HG02938 (cell line): ENCODE measurements at regions not wholly inside any gene's neighbourhood (a gene's known extent, or its start where the extent isn't known, plus 50 kb on each side); places are given as distances from the start of the nearest gene placed in this dataset.
A peak's percentile ranks its signal among the peaks of the same experiment; 100 is the strongest.
"Not testable (repeated sequence)": the region's sequence is repeated elsewhere in the genome, so short reads cannot be mapped to it uniquely, and the experiment has no call there.

Source experiments
- ATAC-seq: cut with Tn5 transposase; IDR thresholded peaks from one replicate; pipeline ENCODE4 v1.9.1; 2021; ENCODE audit warnings: mild to moderate bottlenecking, moderate library complexity; ENCODE audit not compliant: unreplicated experiment

DNA sequence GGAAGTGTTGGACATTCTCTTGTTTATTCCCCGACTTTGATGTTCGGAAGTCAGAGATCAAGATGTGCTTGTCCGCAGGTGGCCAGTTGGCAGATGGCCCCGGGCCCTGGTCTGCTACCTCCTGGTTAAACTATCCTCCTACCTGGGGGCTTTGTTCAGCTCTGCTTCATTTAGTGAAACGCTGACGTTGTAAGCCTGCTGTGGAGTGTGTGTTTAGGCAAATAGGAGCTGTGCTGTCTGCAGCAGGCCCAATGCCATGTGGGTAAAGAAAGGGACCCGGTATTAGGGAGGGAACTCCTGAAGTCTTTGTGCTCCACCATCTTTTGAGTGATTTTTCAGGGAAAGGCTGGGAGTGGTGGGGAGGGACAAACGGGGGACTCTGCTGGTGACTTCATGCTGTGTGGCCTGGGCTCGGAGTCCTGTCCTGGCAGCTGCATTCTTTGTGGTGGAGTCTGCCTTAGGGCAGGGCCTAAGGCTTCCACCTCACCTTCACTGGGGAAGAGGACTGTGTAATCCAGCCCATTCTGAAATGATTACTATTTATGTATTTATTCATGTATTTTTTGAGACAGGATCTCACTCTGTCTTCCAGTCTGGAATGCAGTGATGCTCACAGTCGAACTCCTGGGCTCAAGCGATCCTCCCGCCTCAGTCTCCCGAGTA, 171.1 kb upstream of the KLF6 start:
- no peak for ATAC-seq

DNA sequence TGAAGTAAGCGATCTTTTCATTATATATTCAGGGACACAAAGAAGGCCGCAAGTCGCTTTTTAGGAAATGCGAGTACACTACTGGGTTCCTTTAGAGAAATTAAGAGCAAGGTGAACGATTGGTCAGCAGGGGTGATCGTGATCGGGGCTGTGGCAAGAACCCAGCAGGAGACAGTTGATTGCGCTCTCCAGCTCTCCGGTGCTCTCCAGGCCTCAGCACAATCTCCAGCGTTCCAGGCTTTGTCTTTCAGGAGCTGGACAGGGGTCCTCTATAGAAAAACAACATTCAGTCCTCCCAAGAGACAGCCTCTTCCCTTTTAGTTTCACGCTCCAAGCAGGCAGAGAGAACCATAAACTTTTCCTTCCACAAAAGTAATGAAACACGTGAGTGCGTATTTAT, 170.5 kb upstream of the KLF6 start:
- no peak for ATAC-seq

- ATAC-seq: no peak
Measured at GRCh38 chr10:3954615-3955014, 169.6 kb upstream of the KLF6 start.

- ATAC-seq: not testable (repeated sequence)
Measured at GRCh38 chr10:3954007-3954406, 169.0 kb upstream of the KLF6 start.

DNA sequence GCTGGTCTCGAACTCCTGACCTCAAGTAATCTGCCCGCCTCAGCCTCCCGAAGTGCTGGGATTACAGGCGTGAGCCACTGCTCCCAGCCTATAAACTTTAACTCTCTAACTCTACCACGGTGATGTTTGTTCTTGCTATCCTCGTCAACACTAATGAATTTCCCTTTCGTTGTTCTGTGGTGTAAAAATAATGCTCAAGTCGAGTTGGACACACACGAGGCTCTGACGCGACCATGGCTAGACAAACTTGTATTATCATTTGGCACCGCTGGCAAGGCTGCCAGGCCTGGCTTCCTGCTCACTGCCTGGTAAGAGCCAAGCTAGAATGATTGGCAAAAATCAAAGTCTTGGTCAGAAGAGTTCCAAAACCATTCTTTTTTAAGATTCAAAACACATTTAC, 167.0 kb upstream of the KLF6 start:
- ATAC-seq: no peak

DNA sequence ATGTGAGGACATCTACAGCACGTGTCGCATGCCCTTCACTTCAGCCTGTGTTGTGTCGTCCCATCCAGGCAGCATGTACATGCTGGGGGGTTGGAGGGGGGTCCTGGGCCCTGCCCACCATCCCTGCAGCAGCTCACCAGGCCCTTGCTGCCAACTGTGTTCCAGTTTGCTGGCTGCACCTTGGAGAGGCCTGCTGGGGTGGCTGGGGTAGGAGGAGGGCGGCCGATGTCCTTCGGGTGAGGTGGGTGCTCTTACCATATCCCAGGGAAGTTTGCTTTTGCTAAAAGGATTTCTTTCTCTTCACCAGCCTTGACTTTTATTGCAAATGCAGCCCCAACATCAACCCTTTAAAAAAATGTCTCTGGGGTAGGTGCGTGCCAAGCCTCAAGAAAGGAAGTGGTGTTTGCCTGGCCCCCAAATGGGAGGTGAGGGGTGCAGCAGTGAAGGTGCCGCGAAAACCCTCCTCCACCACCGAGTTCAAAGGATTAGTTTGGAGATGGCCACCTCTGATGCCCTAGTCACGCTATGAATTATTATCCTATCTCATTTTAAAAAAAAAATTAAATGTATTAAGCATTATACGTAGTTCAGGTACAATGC, 165.8 kb upstream of the KLF6 start:
- ATAC-seq: no peak

GRCh38 chr10:3949711-3950110, 164.7 kb upstream of the KLF6 start:
- ATAC-seq: no peak

DNA sequence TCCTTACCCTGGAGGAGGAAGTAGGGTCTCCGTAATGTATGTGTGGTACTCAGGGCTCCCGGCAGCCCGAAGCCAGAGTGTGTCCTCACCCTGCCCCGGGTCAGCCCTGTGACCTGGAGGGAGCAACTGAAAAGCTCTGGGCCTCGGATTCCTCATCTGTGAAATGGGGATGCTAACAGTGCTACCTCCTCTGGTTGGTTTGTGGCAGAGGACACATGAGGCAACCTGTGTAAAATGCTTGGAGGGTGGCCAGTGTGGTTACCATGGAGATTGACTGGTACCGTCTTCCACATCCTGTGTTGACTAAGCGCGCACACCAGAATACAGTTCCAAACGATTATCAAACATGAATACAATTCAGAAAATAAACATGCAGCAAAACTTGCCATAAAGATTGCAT, 163.8 kb upstream of the KLF6 start:
- no peak for ATAC-seq

- no peak for ATAC-seq
Measured at GRCh38 chr10:3946234-3947229, 161.5 kb upstream of the KLF6 start.

- ATAC-seq: no peak
Measured at GRCh38 chr10:3945026-3945425, 160.0 kb upstream of the KLF6 start.

DNA sequence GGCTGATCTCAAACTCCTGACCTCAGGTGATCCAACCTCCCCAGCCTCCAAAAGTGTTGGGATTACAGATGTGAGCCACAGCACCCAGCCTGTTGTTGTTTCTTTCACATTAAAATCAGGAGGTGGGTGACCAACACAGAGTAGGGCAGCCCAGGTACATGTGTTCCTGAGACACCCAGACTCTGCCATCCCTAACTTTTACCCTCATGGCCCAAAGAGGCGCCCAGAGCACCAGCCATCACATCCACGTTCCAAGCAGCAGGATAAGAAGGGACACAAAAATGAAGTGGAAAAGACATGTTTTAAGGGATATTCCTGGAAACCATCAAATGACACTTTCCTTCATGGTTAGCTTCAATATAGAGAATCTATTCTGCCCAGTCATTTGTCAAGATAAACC, 159.6 kb upstream of the KLF6 start:
- ATAC-seq: no peak

- no peak for ATAC-seq
Measured at GRCh38 chr10:3943695-3944257, 158.8 kb upstream of the KLF6 start.

DNA sequence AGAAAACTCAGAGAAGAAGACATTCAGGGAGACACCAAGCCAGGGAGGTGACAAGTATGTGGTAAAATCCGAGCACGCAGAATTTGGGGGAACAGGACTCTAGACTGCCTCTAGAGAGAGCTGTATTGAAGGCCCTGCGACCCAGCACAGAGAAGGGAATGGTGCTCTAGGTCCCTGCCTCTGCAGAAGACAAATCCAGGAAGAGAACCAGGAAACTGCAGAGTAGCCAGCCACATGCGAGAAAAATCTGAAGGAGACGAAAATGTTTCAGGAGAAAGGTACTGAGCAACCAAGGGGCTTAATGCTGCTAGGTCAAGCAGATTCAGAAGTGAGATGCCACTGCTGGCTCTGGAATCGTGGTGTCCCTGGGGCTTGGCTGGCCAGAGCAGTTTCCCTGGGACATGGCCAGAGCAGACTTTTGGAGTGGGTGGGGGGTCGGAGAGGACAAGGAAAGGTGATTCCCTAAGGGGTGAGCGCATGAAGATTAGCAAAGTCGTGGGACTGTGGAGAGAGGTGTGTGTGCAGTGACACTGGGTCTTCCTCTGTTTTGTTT, 158.0 kb upstream of the KLF6 start:
- no peak for ATAC-seq

DNA sequence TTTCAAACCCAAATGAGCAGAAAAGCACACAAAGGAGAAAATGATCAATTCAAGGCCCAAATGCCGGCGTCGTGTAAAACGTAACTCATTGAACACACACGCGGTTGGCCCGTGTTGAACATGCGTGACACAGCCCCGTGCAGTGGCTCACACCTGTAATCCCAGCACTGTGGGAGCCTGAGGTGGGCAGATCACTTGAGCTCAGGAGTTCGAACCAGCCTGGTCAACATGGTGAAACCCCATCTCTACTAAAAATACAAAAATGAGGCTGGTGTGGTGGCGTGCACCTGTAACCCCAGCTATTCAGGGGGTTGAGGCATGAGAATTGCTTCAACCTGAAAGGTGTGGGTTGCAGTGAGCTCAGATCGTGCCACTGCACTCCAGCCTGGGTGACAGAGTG, 156.7 kb upstream of the KLF6 start:
- ATAC-seq: no peak

- no peak for ATAC-seq
Measured at GRCh38 chr10:3936422-3937040, 151.5 kb upstream of the KLF6 start.

GRCh38 chr10:3935933-3936359, 150.9 kb upstream of the KLF6 start:
- ATAC-seq: no peak

GRCh38 chr10:3935141-3935540, 150.1 kb upstream of the KLF6 start:
- peak; percentile 99 for ATAC-seq

- no peak for ATAC-seq
Measured at GRCh38 chr10:3933733-3934132, 148.7 kb upstream of the KLF6 start.

- no peak for ATAC-seq
Measured at GRCh38 chr10:3932597-3933375, 147.8 kb upstream of the KLF6 start.

DNA sequence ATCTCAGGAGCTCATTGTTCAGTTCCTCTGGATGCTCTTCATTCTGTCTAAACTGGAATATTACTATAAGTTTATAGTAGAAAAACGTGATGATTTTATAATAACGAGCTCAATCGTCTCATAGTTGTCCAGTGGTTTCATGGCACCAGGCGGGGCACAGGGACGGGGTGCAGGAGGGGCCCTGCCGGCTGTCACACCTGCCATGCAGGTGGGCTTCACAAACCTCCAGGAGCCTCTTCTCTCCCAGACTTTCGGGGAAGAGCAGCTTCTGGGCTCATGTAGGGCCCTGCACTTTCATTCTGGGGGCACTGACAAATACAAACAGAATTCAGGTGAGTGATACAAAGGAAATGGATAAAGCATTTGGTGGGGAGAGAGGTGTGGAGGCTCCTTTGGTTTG, 146.9 kb upstream of the KLF6 start:
- ATAC-seq: no peak
